Fibroblast of skin of right biceps (primary cell): ENCODE measurements at regions not wholly inside any gene's neighbourhood (a gene's known extent, or its start where the extent isn't known, plus 50 kb on each side); places are given as distances from the start of the nearest gene placed in this dataset.

Source experiments
- DNase-seq: peaks from one replicate; pipeline ENCODE4 v3.0.0-alpha.2; 2013

DNA sequence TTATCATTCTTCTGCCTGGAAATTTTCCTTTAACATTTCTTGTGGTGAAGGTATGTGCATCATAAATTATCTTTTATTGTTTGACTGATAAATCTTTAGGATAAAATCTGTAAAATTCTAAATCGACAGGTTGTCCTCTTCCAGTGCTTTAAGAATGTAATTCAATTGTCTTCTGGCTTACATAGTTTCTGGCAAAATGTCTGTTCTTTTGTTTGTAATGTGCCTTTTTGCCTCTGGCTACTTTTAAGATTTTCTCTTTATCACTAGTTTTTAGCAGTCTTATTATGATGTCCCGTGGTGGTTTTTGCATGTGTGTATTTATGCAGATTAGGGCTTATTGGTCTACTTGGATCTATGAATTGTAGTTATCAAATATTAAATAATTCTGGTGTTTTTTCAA lies 203.6 kb upstream of the COPS8 start:
- DNase-seq, result no peak

DNA sequence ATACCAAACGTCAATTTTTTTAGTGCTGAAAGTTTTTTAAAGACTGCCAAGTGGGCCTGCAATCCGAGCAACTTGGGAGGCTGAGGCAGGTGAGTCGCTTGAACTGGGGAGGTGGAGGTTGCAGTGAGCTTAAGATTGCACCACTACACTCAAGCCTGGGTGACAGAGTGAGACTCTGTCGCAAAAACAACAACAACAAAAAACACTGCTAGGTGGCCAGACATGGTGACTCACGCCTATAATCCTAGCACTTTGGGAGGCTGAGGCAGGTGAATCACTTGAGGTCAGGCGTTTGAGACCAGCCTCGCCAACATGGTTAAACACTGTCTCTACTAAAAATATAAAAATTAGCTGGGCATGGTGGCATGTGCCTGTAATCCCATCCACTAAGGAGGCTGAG lies 202.8 kb upstream of the COPS8 start:
- no peak for DNase-seq

DNA sequence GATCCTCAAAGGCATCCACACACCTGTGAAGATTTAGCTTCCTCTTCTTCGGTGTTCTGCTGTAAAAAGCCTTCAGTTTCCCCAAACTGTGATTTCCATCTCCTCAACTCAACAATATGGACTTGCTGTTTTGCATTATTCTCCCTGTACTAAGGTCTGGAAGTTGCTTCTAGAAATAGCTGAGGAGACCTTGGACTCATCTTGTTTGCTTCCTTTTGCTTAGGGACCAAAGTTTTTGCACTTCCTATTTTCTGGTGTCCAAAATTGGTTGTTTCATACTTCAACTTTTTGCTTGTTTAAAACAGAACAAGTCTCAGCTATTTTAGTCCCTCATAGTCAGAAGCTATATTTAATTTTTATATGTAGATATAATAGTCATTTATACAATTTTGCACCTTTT lies 201.9 kb upstream of the COPS8 start:
- DNase-seq, result no peak

GRCh38 chr2:236884569-236885175 lies 201.0 kb upstream of the COPS8 start:
- DNase-seq, result no peak

DNA sequence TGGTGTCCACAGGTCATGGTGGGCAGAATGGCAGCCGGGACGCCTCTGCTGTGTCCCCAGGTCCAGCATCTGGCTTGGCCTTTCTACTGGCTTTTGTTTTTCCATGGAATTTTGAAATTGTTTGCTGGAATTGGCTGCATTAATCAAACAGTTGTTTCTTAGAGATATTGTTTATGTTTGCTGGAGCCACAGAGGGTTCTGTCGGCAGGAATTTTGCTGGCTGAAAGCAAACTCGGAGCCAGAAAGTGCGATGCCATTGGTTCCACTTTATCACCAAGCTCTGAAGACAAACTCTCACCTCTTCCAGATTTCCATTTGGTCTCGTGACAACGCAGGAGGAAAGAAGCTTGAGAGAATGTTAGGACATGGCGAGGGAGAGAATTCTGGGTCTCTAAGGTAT lies 199.2 kb upstream of the COPS8 start:
- DNase-seq, result no peak

- DNase-seq, result peak; percentile 86
These were observed 198.2 kb upstream of the COPS8 start for GRCh38 chr2:236887531-236887930.

DNA sequence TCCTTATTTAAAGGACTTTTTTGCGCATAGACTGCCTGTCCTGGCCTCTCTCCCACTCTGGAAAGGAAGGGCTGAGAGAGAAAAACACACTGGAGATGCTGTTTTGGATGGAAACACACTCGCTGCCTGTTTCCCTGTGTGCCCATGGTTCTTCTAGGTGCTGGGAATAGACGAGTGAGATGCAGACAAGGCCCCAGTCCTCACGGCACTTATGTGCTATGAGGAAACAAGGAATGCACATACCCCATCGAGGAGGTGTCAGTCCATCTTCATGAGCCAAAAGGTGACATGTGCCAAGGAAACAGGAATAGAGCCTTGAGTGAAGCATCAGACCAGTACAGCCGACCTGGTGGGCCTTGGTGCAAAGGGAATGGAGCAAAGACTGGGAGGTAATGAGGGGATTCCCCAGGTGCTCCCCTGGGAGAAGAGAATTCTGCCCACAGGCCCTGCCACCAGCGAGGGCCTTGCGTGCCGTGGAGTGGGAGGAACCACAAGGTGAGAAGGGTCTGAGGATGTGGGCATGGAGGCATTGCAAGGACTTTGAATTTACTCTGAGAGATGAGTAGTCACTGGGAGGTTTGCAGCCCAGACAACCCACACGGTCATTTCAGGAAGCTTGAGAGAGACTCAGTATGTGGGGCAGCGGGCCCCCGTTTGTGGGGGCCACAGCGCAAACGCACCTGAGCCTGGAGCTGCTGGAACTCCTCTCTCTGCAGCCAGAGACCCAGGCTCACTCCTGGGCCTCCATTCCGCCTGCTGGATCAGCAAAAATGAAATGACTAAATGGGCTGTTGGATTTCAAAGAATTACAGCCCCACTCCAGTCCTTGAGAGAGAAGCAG lies 197.5 kb upstream of the COPS8 start:
- DNase-seq, result no peak

GRCh38 chr2:236888794-236889780 lies 196.6 kb upstream of the COPS8 start:
- no peak for DNase-seq

- no peak for DNase-seq
These were observed 195.6 kb upstream of the COPS8 start for GRCh38 chr2:236889791-236890704.

- DNase-seq, result no peak
These were observed 193.0 kb upstream of the COPS8 start for GRCh38 chr2:236892721-236893120.

GRCh38 chr2:236894791-236895190 lies 190.9 kb upstream of the COPS8 start:
- DNase-seq, result no peak

DNA sequence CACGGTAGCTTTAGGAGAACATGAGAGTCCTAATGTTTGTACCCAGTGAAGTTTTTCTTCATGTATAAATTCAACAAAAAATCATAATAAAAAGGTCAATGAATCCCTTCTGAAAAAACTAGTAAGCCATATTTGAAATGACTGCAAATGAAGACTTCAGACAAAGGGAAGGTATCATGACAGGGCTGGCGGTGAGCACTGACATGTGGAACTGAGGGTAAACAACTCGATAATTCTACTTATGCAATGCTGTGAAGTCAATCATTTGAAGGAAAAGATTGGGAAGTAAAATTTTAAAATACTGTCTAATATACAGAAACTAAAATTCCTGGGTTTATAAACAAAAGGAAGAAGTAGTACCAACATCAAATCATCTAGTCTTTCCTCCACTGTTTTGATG lies 190.2 kb upstream of the COPS8 start:
- DNase-seq, result no peak

DNA sequence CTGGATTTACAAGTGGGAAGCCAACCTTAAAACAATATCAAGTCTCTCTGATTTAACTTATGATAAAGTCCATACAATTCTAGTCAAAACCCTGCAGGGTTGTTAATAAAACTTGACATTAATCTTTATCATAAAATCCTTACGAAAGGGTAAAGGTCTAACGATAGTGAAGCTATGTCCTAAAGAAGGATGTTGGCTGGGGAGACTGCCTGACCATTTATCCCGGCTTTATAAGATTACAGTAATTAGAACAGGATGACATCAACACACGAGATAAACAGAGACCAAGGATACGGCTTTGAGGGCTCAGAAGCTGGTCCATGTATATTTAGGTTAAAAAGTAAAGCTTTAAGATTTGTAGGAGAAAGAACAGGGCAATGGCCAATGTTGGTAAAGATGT lies 189.0 kb upstream of the COPS8 start:
- no peak for DNase-seq

DNA sequence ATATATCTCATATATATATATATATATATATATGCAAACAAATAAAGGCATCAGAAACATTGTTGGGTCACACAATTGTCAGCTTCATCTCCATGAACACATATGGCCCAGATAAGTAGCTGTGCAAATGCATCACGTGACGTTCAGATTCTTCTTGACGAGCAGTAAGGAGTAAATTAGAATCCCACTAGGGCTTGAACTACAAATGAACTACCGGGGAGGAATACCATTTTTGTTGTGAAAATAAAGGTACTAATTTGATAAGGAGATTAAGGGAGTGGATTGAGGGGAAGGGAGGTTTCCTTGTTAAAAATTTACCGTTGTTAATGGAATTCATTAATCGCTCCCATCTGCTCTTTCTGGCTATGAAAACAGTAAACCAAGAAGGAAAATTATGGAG lies 186.5 kb upstream of the COPS8 start:
- no peak for DNase-seq

DNA sequence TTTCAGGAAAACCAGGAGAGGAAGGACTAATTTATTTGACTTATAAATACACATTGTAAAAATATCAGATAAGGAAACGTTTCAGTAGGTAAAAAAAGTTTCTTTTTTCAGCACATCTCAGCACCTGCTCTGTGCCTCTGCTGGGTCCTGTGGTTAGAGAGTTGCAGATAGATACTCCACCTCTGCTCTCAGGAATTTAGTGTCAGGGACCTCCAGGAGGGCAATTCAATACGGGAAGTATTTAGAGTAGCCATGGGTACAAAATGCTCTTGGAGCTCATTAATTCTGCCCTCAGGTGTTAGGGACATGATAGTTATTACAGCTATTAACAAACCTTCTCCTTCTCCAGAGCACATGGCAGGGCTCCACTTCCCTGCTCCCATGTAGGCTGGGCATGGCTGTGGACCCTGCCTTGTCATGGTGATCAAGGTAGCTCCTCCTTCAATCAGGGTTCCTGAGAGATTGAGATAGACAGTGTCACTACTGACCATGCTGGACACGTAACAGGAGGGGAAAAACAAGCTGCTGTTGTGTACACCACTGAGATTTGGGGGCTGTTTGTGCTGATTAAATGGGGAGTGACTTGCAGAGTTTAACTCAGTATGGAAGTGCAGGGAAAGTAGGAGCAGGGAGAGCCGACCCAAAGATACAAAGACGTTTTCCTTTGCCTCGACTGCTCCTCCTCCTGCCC lies 185.6 kb upstream of the COPS8 start:
- DNase-seq, result no peak

- no peak for DNase-seq
These were observed 183.7 kb upstream of the COPS8 start for GRCh38 chr2:236901956-236902355.

- no peak for DNase-seq
These were observed 181.7 kb upstream of the COPS8 start for GRCh38 chr2:236903978-236904377.

GRCh38 chr2:236904389-236905263 lies 181.1 kb upstream of the COPS8 start:
- DNase-seq, result no peak

- no peak for DNase-seq
These were observed 179.7 kb upstream of the COPS8 start for GRCh38 chr2:236905976-236906375.

GRCh38 chr2:236908439-236909192 lies 177.1 kb upstream of the COPS8 start:
- DNase-seq, result no peak
